Upper lobe of left lung (tissue), 4 donors: ENCODE measurements at regions not wholly inside any gene's neighbourhood (a gene's known extent, or its start where the extent isn't known, plus 50 kb on each side); places are given as distances from the start of the nearest gene placed in this dataset.
"Not testable (repeated sequence)": the region's sequence is repeated elsewhere in the genome, so short reads cannot be mapped to it uniquely, and the experiment has no call there.

Source experiments
- EP300 ChIP-seq, 4 donors: sonication (generic); formaldehyde crosslinking; IDR thresholded peaks; one replicate each; pipeline ENCODE4 v1.5.1; 2017; ENCODE audit warnings: antibody characterized with exemption in 4 of 4, control low read depth in 2 of 4
- POLR2AphosphoS5 ChIP-seq, 2 donors: sonication (generic); formaldehyde crosslinking; IDR thresholded peaks; one replicate each; pipeline ENCODE4 v1.5.1; 2017; ENCODE audit warnings: antibody characterized with exemption in 2 of 2
- TF ChIP-seq, protein P1 (sequence below), 6 experiments: fragments of 450-650 bp in 4 of 6; fragments of 200-600 bp in 2 of 6; sonication (generic) in 2 of 6; IDR thresholded peaks; one replicate each; pipeline ENCODE4 v1.5.1; 2016 to 2019; ENCODE audit warnings: antibody characterized with exemption in 6 of 6

DNA sequence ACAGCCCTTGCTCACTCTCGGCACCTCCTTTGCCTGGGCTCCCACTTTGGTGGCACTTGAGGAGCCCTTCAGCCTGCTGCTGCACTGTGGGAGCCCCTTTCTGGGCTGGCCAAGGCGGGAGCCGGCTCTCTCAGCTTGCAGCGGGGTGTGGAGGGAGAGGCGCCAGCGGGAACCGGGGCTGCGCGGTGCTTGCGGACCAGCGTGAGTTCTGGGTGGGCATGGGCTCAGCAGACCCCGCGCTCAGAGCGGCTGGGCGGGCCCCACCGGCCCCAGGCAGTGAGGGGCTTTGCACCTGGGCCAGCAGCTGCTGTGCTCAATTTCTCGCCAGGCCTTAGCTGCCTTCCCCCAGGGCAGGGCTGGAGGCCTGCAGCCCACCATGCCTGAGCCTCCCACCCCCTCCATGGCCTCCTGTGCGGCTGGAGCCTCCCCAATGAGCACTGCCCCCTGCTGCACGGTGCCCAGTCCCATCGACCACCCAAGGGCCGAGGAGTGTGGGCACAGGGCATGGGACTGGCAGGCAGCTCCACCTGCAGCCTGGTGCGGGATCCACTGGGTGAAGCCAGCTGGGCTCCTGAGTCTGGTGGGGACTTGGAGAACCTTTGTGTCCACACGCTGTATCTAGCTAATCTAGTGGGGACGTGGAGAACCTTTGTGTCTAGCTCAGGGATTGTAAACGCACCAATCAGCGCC lies 586.7 kb upstream of the BCHE start:
- TF ChIP-seq, protein P1, sequence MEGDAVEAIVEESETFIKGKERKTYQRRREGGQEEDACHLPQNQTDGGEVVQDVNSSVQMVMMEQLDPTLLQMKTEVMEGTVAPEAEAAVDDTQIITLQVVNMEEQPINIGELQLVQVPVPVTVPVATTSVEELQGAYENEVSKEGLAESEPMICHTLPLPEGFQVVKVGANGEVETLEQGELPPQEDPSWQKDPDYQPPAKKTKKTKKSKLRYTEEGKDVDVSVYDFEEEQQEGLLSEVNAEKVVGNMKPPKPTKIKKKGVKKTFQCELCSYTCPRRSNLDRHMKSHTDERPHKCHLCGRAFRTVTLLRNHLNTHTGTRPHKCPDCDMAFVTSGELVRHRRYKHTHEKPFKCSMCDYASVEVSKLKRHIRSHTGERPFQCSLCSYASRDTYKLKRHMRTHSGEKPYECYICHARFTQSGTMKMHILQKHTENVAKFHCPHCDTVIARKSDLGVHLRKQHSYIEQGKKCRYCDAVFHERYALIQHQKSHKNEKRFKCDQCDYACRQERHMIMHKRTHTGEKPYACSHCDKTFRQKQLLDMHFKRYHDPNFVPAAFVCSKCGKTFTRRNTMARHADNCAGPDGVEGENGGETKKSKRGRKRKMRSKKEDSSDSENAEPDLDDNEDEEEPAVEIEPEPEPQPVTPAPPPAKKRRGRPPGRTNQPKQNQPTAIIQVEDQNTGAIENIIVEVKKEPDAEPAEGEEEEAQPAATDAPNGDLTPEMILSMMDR (IDR thresholded peaks at IDR 0.05): not testable (repeated sequence)
- not testable (repeated sequence) for TF ChIP-seq EP300, POLR2AphosphoS5 (IDR thresholded peaks at IDR 0.05)
